IMR-90 (cell line): ENCODE measurements at regions not wholly inside any gene's neighbourhood (a gene's known extent, or its start where the extent isn't known, plus 50 kb on each side); places are given as distances from the start of the nearest gene placed in this dataset.

ENCODE experiments used
- ATAC-seq: fragments of 200-7000 bp; cut with Tn5 transposase; 2 replicates; pipeline ENCODE4 v1.9.1; 2020; ENCODE audit warnings: low read depth, mild to moderate bottlenecking, moderate library complexity
- BruUV-seq: library from RNA; stranded (reverse); fragments of 400-500 nt; replicated peaks from 2 replicates; lab custom pipeline; 2021; lab: Mats Ljungman, UMichigan
- CTCF ChIA-PET: fragments of 300-600 bp; formaldehyde crosslinking; extraction: SDS; loops from one replicate; lab custom pipeline; 2021; ENCODE audit warnings: antibody characterized with exemption; lab: Yijun Ruan, JAX
- POLR2A ChIA-PET: fragments of 300-600 bp; sonication (Branson Sonifier 250); formaldehyde crosslinking; loops from one replicate; lab custom pipeline; 2022; ENCODE audit warnings: antibody characterized with exemption; ENCODE audit not compliant: unreplicated experiment; lab: Charles Lee
- DNase-seq: peaks from one replicate; pipeline ENCODE4 v3.0.0; 2013
- H2AFZ ChIP-seq: replicated peaks from 2 replicates; pipeline ENCODE3; 2013; ENCODE audit warnings: low read length, mild to moderate bottlenecking; ENCODE audit not compliant: poor library complexity
- H2AK5ac ChIP-seq: 2 replicates; pipeline ENCODE4 v1.6.1; 2013; ENCODE audit warnings: low read depth, low read length, inconsistent platforms
- H2AK9ac ChIP-seq: replicated peaks from 2 replicates; pipeline ENCODE3; 2013; ENCODE audit warnings: mild to moderate bottlenecking, low read depth, low read length, moderate library complexity; ENCODE audit not compliant: poor library complexity
- H2BK120ac ChIP-seq: 2 replicates; pipeline ENCODE4 v1.6.1; 2013; ENCODE audit warnings: low read depth, low read length, inconsistent platforms
- H2BK15ac ChIP-seq: 3 replicates; pipeline ENCODE4 v1.6.1; 2013; ENCODE audit warnings: low read depth, low read length, inconsistent platforms
- H2BK20ac ChIP-seq: 2 replicates; pipeline ENCODE4 v1.6.1; 2013; ENCODE audit warnings: low read depth, mild to moderate bottlenecking, inconsistent platforms, low read length, moderate library complexity
- H2BK5ac ChIP-seq: 2 replicates; pipeline ENCODE4 v1.6.1; 2013; ENCODE audit warnings: mild to moderate bottlenecking, low read depth, low read length, inconsistent platforms; ENCODE audit not compliant: poor library complexity, severe bottlenecking
- H3K14ac ChIP-seq: replicated peaks from 2 replicates; pipeline ENCODE4 v1.6.1; 2013; ENCODE audit warnings: low read depth, low read length, inconsistent platforms
- H3K18ac ChIP-seq: 2 replicates; pipeline ENCODE4 v1.6.1; 2013; ENCODE audit warnings: low read depth, low read length, control low read depth
- H3K23ac ChIP-seq: 2 replicates; pipeline ENCODE4 v1.6.1; 2013; ENCODE audit warnings: low read depth, low read length, inconsistent platforms
- H3K27ac ChIP-seq: 2 replicates; pipeline ENCODE4 v1.5.1; 2013; ENCODE audit warnings: mild to moderate bottlenecking, control low read depth, low read length; ENCODE audit not compliant: insufficient read depth
- H3K27me3 ChIP-seq: 2 replicates; pipeline ENCODE4 v1.6.1; 2013; ENCODE audit warnings: low read length; ENCODE audit not compliant: control insufficient read depth, insufficient read depth
- H3K36me3 ChIP-seq: 2 replicates; pipeline ENCODE4 v1.6.1; 2013; ENCODE audit warnings: low read length, mixed read lengths; ENCODE audit not compliant: control insufficient read depth, insufficient read depth
- H3K4ac ChIP-seq: 2 replicates; pipeline ENCODE4 v1.6.1; 2013; ENCODE audit warnings: low read depth, low read length, inconsistent platforms
- H3K4me1 ChIP-seq: 2 replicates; pipeline ENCODE4 v1.6.1; 2013; ENCODE audit warnings: low read length, mixed read lengths; ENCODE audit not compliant: control insufficient read depth, insufficient read depth
- H3K4me2 ChIP-seq: 2 replicates; pipeline ENCODE4 v1.6.1; 2013; ENCODE audit warnings: low read depth, mild to moderate bottlenecking, control low read depth, low read length, moderate library complexity
- H3K4me3 ChIP-seq: 2 replicates; pipeline ENCODE4 v1.5.1; 2013; ENCODE audit warnings: low read depth, mild to moderate bottlenecking, control low read depth, low read length, moderate library complexity; ENCODE audit not compliant: insufficient read depth
- H3K56ac ChIP-seq: 2 replicates; pipeline ENCODE4 v1.6.1; 2013; ENCODE audit warnings: low read length, inconsistent platforms; ENCODE audit not compliant: insufficient read depth; ENCODE audit errors: extremely low read depth
- H3K79me1 ChIP-seq, 2 experiments: 2 replicates each; pipeline ENCODE4 v1.6.1; 2013; ENCODE audit warnings: low read length in 2 of 2, inconsistent platforms in 1 of 2, low read depth in 1 of 2
- H3K9ac ChIP-seq: 2 replicates; pipeline ENCODE4 v1.6.1; 2013; ENCODE audit warnings: low read depth, low read length, control low read depth
- H3K9me1 ChIP-seq: 2 replicates; pipeline ENCODE4 v1.6.1; 2013; ENCODE audit warnings: low read length, inconsistent platforms; ENCODE audit not compliant: insufficient read depth
- H3K9me3 ChIP-seq: 2 replicates; pipeline ENCODE4 v1.6.1; 2013; ENCODE audit warnings: low read length; ENCODE audit not compliant: control insufficient read depth, insufficient read depth
- H4K20me1 ChIP-seq: 2 replicates; pipeline ENCODE4 v1.6.1; 2013; ENCODE audit warnings: low read length, inconsistent platforms; ENCODE audit not compliant: insufficient read depth
- H4K5ac ChIP-seq: 2 replicates; pipeline ENCODE4 v1.6.1; 2013; ENCODE audit warnings: mild to moderate bottlenecking, low read depth, low read length, control low read depth
- H4K8ac ChIP-seq, 2 experiments: 2 replicates each; pipeline ENCODE4 v1.6.1; 2013; ENCODE audit warnings: low read depth in 2 of 2, low read length in 2 of 2, control low read depth in 1 of 2, inconsistent platforms in 1 of 2
- H4K91ac ChIP-seq: 2 replicates; pipeline ENCODE4 v1.6.1; 2013; ENCODE audit warnings: low read depth, low read length, inconsistent platforms; ENCODE audit not compliant: insufficient read depth
- BHLHE40 ChIP-seq: fragments of 150-350 bp; IDR thresholded peaks from 2 replicates; pipeline ENCODE4 v1.6.1; 2016; ENCODE audit warnings: mild to moderate bottlenecking, low read depth, low read length
- CEBPB ChIP-seq: IDR thresholded peaks from 2 replicates; pipeline ENCODE4 v1.6.1; 2012; ENCODE audit warnings: low read depth, low read length, improper control_type of control experiment
- CHD1 ChIP-seq: IDR thresholded peaks from 2 replicates; pipeline ENCODE4 v1.6.1; 2012; ENCODE audit warnings: low read depth, low read length, improper control_type of control experiment
- CTCF ChIP-seq: conservative IDR thresholded peaks from 2 replicates; pipeline ENCODE4 v1.5.1; 2012; ENCODE audit warnings: mild to moderate bottlenecking, low read depth, low read length, improper control_type of control experiment
- ELK1 ChIP-seq: fragments of 150-350 bp; IDR thresholded peaks from 2 replicates; pipeline ENCODE4 v1.6.1; 2016; ENCODE audit warnings: low read depth, mild to moderate bottlenecking, low read length, moderate library complexity, borderline replicate concordance
- FOS ChIP-seq: fragments of 150-350 bp; IDR thresholded peaks from 2 replicates; pipeline ENCODE4 v1.6.1; 2016; ENCODE audit warnings: low read depth, low read length
- MAFK ChIP-seq: IDR thresholded peaks from 2 replicates; pipeline ENCODE4 v1.6.1; 2012; ENCODE audit warnings: low read depth, low read length, improper control_type of control experiment
- MAZ ChIP-seq: IDR thresholded peaks from 2 replicates; pipeline ENCODE4 v1.6.1; 2012; ENCODE audit warnings: low read depth, mild to moderate bottlenecking, low read length, improper control_type of control experiment, moderate library complexity, borderline replicate concordance
- MXI1 ChIP-seq: IDR thresholded peaks from 2 replicates; pipeline ENCODE4 v1.6.1; 2012; ENCODE audit warnings: low read depth, mild to moderate bottlenecking, low read length, moderate library complexity, borderline replicate concordance
- NFE2L2 ChIP-seq: fragments of 150-350 bp; IDR thresholded peaks from 2 replicates; pipeline ENCODE4 v1.6.1; 2016; ENCODE audit warnings: low read depth, mild to moderate bottlenecking, low read length
- POLR2A ChIP-seq: IDR thresholded peaks from 2 replicates; pipeline ENCODE4 v1.6.1; 2012; ENCODE audit warnings: mild to moderate bottlenecking, low read depth, low read length
- RAD21 ChIP-seq: IDR thresholded peaks from 2 replicates; pipeline ENCODE4 v1.6.1; 2012; ENCODE audit warnings: low read length, improper control_type of control experiment
- RCOR1 ChIP-seq: IDR thresholded peaks from 2 replicates; pipeline ENCODE4 v1.6.1; 2012; ENCODE audit warnings: mild to moderate bottlenecking, low read length, improper control_type of control experiment; ENCODE audit not compliant: insufficient replicate concordance
- RFX5 ChIP-seq: IDR thresholded peaks from 2 replicates; pipeline ENCODE4 v1.8.0; 2012; ENCODE audit warnings: low read depth, mild to moderate bottlenecking, low read length, moderate library complexity
- SMC3 ChIP-seq: fragments of 150-350 bp; IDR thresholded peaks from 2 replicates; pipeline ENCODE4 v1.6.1; 2016; ENCODE audit warnings: low read depth, mild to moderate bottlenecking, antibody characterized with exemption, low read length, moderate library complexity
- USF2 ChIP-seq: fragments of 150-350 bp; IDR thresholded peaks from 2 replicates; pipeline ENCODE4 v1.6.1; 2017; ENCODE audit warnings: mild to moderate bottlenecking, antibody characterized with exemption, low read length, low read depth
- WGBS, 2 experiments: methylation state at CpG; one replicate each; pipeline versions ENCODE4 v1.1.5 to v1.1.7; 2013; ENCODE audit warnings: missing lambda C conversion rate in 2 of 2; ENCODE audit not compliant: insufficient read length in 1 of 2; ENCODE audit errors: extremely low coverage in 2 of 2; 5-methylcytosine and 5-hydroxymethylcytosine counted together
- dilution Hi-C: fragments of 300-500 bp; cut with HindIII; formaldehyde crosslinking; loops from one replicate; pipeline ENCODE4 v1.14.3; 2018; ENCODE audit warnings: low sequenced_read_pairs; ENCODE audit not compliant: unreplicated experiment
- in situ Hi-C: fragments of 300-500 bp; cut with MboI; formaldehyde crosslinking; loops from 3 replicates; pipeline ENCODE4 v1.14.3; 2019; ENCODE audit warnings: low sequenced_read_pairs, inconsistent platforms, mixed read lengths
- intact Hi-C: fragments of 100-400 bp; cut with micrococcal nuclease; formaldehyde crosslinking; loops from 2 replicates; pipeline ENCODE4 v1.10.0; 2022

GRCh38 chr9:81470864-81471263 is 218.5 kb downstream of the TLE1 start:
- intact Hi-C loops, result no loop called here
- CTCF ChIA-PET, result interaction anchor here (1.0 kb wide), 1 partner anchor 14 kb away, joined by 3 read pairs; no protein-coding TSS in a partner anchor

More at GRCh38 chr9:81470864-81471263, 218.5 kb downstream of the TLE1 start:
- no peak overlapping the region for H2AFZ ChIP-seq
- no CpG with 5 or more reads among the region's 3 CpGs for WGBS, 2 experiments
- POLR2A ChIA-PET, result no interaction called here
- H4K91ac ChIP-seq, result no peak overlapping the region
- no peak overlapping the region for H4K8ac ChIP-seq
- H2AK9ac ChIP-seq, result no peak overlapping the region
- no peak overlapping the region for H3K18ac ChIP-seq
- H4K5ac ChIP-seq, result no peak overlapping the region
- no peak for DNase-seq
- no peaks in the 10 kb centered on the region for H3K27me3 ChIP-seq
- H3K79me1 ChIP-seq, result no peaks in the 10 kb centered on the region
- no peak overlapping the region for H3K4me3 ChIP-seq
- H3K36me3 ChIP-seq, result no peaks in the 10 kb centered on the region
- dilution Hi-C loops (no loop called here), in situ Hi-C loops (no loop called here)
- H3K9ac ChIP-seq, result no peak overlapping the region
- H4K20me1 ChIP-seq, result no peaks in the 10 kb centered on the region
- H2BK5ac ChIP-seq, result no peak overlapping the region
- H3K9me1 ChIP-seq, result peaks cover 3% of the 10 kb centered on the region; the same call in 1 of the 2 replicates
- TF ChIP-seq FOS, result no peak
- no peak for TF ChIP-seq ELK1
- no peak for TF ChIP-seq CEBPB
- TF ChIP-seq RFX5, result no peak
- no peak for TF ChIP-seq MXI1
- no peak for TF ChIP-seq MAZ
- no peak for TF ChIP-seq BHLHE40
- TF ChIP-seq NFE2L2, result no peak
- no peak for TF ChIP-seq RCOR1
- no peak for TF ChIP-seq MAFK
- no peak for TF ChIP-seq CTCF
- TF ChIP-seq SMC3, result no peak
- no peak for TF ChIP-seq RAD21
- no peak for TF ChIP-seq POLR2A
- no peak for TF ChIP-seq USF2
- no peak for TF ChIP-seq CHD1
- no peak overlapping the region for H3K27ac ChIP-seq
- no peak overlapping the region for H3K56ac ChIP-seq
- H3K4me2 ChIP-seq, result no peak overlapping the region
- no peak for ATAC-seq
- no peak overlapping the region for H3K14ac ChIP-seq
- no peaks in the 10 kb centered on the region for H3K9me3 ChIP-seq
- H2BK120ac ChIP-seq, result no peak overlapping the region
- no peak overlapping the region for H3K23ac ChIP-seq
- H3K4ac ChIP-seq, result no peak overlapping the region
- no peak overlapping the region for H2BK20ac ChIP-seq
- peaks cover 11% of the 10 kb centered on the region for H3K4me1 ChIP-seq
- no TSS peak for BruUV-seq
- H2AK5ac ChIP-seq, result no peak overlapping the region
- no peak overlapping the region for H2BK15ac ChIP-seq
